Activated CD4-positive, alpha-beta T cell treated with anti-CD3 and anti-CD28 coated beads for 36 hours (primary cell): ENCODE measurements at regions not wholly inside any gene's neighbourhood (a gene's known extent, or its start where the extent isn't known, plus 50 kb on each side); places are given as distances from the start of the nearest gene placed in this dataset.

Experiments
- ATAC-seq: fragments of 200-7000 bp; cut with Tn5 transposase; one replicate; pipeline ENCODE4 v1.10.0; 2021; ENCODE audit warnings: mild to moderate bottlenecking, moderate library complexity
- CTCF ChIA-PET: fragments of 350-600 bp; sonication (Branson Sonifier 250); formaldehyde crosslinking; loops from one replicate; lab custom pipeline; 2021; ENCODE audit warnings: antibody characterized with exemption; lab: Charles Lee
- POLR2A ChIA-PET: fragments of 350-600 bp; sonication (Branson Sonifier 250); formaldehyde crosslinking; loops from one replicate; lab custom pipeline; 2021; ENCODE audit warnings: antibody characterized with exemption, inconsistent platforms; lab: Charles Lee
- DNase-seq: peaks from one replicate; pipeline ENCODE4 v3.0.0-alpha.2; 2020
- H3K27ac Mint-ChIP-seq: one replicate; pipeline ENCODE4 v1.8.0; 2021; ENCODE audit warnings: mixed read lengths
- H3K27me3 Mint-ChIP-seq: one replicate; pipeline ENCODE4 v1.8.0; 2021; ENCODE audit warnings: mixed read lengths
- H3K36me3 Mint-ChIP-seq: one replicate; pipeline ENCODE4 v1.8.0; 2021; ENCODE audit warnings: low read depth, mixed read lengths
- H3K4me1 Mint-ChIP-seq: one replicate; pipeline ENCODE4 v1.8.0; 2021; ENCODE audit warnings: mixed read lengths
- H3K4me3 Mint-ChIP-seq: one replicate; pipeline ENCODE4 v1.8.0; 2021; ENCODE audit warnings: mild to moderate bottlenecking, moderate library complexity, mixed read lengths
- H3K9me3 Mint-ChIP-seq: one replicate; pipeline ENCODE4 v1.8.0; 2021; ENCODE audit warnings: low read depth, mixed read lengths
- intact Hi-C, 2 experiments: fragments of 100-400 bp; cut with DNase I in 1 of 2; cut with micrococcal nuclease in 1 of 2; formaldehyde crosslinking; loops; one replicate each; pipeline versions ENCODE4 v1.14.2 to v1.15.1; 2022 to 2024; cut with DNase I, micrococcal nuclease

DNA sequence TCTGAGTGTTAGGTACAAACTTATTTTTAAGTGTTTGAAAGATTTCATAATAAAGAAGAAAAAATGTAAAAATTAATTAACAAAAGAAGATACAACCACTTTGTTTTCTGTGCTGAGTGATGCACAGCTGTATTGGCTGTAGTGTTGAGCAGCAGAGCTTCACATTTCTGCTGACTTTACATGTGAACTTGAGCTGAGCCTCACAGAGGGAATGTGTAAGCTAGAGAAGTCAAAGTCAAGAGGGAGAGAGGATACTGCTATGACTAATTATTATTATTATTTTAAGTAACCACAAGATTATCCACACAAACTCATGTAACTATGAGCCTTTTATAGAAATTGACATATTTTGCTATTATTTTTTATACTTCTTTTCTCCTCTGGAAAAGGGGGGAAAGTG is 159.1 kb upstream of the ZSWIM2 start:
- Mint-ChIP-seq H3K9me3 (no peaks in the 10 kb centered on the region), H3K4me3 (no peak overlapping the region), H3K4me1 (no peaks in the 10 kb centered on the region), H3K27me3 (no peaks in the 10 kb centered on the region), H3K36me3 (no peaks in the 10 kb centered on the region), H3K27ac (no peak overlapping the region)
- CTCF ChIA-PET: no interaction called here
- intact Hi-C loops: no loop called here
- no peak for DNase-seq
- ATAC-seq: no peak
- POLR2A ChIA-PET: no interaction called here

DNA sequence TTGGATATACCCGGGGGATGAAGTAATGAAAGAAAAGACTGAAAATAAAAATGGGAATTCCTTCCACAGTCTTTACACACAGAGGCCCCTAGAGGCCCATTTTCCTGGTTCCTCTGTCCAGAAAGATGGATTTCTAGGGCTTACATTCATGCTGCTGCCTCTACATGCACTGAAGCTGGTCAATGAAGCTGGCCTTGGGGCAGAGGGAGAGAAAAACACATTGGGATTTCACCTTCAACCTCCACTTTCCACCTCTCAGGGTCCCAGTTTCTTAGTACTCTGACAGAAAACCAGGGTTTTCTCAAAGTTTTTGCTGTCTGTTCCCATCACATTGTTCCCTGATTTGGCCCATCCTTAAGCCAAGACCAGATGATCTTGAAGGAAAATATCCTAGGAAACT is 154.6 kb upstream of the ZSWIM2 start:
- no peaks in the 10 kb centered on the region for H3K9me3 Mint-ChIP-seq
- ChIA-PET CTCF (no interaction called here), POLR2A (interaction anchor here (0.6 kb wide), 1 partner anchor 130 kb away, joined by 6 read pairs; no protein-coding TSS in a partner anchor)
- H3K27ac Mint-ChIP-seq: no peak overlapping the region
- peaks cover 1% of the 10 kb centered on the region for H3K27me3 Mint-ChIP-seq
- no peaks in the 10 kb centered on the region for H3K4me1 Mint-ChIP-seq
- no peaks in the 10 kb centered on the region for H3K36me3 Mint-ChIP-seq
- intact Hi-C loops: no loop called here
- H3K4me3 Mint-ChIP-seq: peak overlapping the region; percentile 20
- ATAC-seq (no peak), DNase-seq (no peak)

DNA sequence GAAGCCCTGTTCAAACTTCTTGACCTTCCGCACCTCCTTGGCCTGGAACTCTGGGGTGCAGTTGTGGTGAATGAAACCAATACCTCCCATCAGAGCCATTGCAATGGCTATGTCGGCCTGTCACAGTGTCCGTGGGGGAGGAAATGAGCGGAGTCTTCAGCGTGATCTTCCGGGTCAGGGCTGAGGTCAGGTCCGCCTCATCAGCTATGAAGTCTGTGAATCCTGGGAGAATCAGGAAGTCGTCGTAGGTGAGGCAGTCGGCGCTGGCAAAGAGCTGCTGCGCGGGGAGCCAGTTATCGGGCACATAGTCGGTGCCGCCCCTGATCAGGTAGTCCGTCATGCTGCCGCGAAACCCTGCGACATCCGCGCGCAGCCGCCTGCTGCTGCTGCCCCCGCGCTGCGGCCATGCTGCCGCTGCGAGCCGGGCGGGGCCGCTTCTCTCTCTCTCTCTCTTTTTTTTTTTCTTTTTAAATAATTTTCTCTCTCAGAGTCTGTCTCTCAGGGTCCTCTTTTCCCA is 154.1 kb upstream of the ZSWIM2 start:
- no peaks in the 10 kb centered on the region for H3K9me3 Mint-ChIP-seq
- POLR2A ChIA-PET: interaction anchor here (0.6 kb wide), 1 partner anchor 130 kb away, joined by 6 read pairs; no protein-coding TSS in a partner anchor
- intact Hi-C loops: no loop called here
- H3K27ac Mint-ChIP-seq: no peak overlapping the region
- ATAC-seq (peak; percentile 42), DNase-seq (peak; percentile 35)
- CTCF ChIA-PET: no interaction called here
- no peaks in the 10 kb centered on the region for H3K36me3 Mint-ChIP-seq
- H3K27me3 Mint-ChIP-seq: peaks cover 1% of the 10 kb centered on the region
- H3K4me3 Mint-ChIP-seq: peak overlapping the region; percentile 20
- H3K4me1 Mint-ChIP-seq: no peaks in the 10 kb centered on the region

DNA sequence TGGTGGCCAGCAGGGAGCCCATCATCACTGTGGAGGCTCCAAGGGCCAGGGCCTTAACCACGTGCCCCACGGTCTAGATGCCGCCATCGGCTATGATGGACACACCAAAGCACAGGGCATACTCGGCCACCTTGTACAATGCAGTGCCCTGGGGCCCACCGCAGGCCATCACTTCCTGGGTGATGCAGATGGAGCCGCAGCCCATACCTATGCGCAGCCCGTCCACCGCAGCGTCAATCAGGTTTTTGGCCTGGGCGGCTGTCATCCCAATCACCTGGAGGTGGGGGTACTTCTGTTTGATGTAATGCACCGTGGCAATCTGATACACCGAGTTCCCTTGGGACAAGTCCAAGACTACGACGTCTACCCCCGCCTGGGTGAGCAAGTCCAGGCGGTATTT is 153.3 kb upstream of the ZSWIM2 start:
- intact Hi-C loops: no loop called here
- Mint-ChIP-seq H3K27ac (no peak overlapping the region), H3K27me3 (peaks cover 1% of the 10 kb centered on the region), H3K4me1 (no peaks in the 10 kb centered on the region), H3K36me3 (no peaks in the 10 kb centered on the region), H3K9me3 (no peaks in the 10 kb centered on the region), H3K4me3 (no peak overlapping the region)
- no peak for DNase-seq
- ATAC-seq: no peak
- POLR2A ChIA-PET: no interaction called here
- CTCF ChIA-PET: no interaction called here

DNA sequence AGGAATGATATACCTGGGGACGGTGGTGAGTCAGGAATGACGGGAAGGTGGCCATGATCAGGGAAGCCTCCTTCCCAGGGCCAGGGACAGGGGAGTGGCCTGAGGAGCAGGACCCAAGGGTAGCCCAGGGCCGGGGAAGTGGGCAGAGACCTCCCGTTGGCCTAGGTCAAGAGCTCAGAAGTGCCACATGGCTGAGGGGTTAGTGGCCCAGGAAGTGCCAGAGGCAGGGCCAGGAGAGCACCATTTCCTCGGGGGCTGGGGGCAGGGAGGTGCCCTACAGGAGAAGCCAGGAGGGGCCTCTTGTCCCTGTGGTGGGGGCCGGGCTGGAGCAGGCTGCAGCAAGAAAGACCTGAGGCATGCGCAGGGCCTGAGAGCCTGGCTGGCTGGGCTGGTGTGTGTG is 152.3 kb upstream of the ZSWIM2 start:
- CTCF ChIA-PET: no interaction called here
- H3K9me3 Mint-ChIP-seq: no peaks in the 10 kb centered on the region
- peaks cover 1% of the 10 kb centered on the region for H3K27me3 Mint-ChIP-seq
- POLR2A ChIA-PET: no interaction called here
- DNase-seq: no peak
- no peak overlapping the region for H3K4me3 Mint-ChIP-seq
- intact Hi-C loops: no loop called here
- H3K27ac Mint-ChIP-seq: no peak overlapping the region
- ATAC-seq: no peak
- H3K4me1 Mint-ChIP-seq: no peaks in the 10 kb centered on the region
- no peaks in the 10 kb centered on the region for H3K36me3 Mint-ChIP-seq

DNA sequence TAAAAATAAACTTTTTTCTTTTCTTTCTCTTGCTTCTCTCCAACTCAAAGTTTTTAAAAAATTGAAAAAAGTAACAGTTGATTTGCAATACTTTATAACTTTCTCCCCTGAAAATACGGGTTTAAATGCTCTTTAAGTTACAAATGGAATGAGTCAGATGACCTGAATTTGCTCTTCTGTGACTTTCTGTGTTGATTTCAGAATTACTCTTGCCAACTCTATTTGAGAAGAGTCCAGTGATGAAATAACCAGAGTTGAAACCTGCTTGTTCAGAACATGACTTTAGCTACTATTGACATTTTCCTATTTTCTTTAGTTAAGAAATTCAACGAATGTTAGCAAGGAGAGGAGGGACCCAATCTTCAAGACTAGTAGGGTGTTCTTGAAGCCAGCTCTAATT is 146.1 kb upstream of the ZSWIM2 start:
- Mint-ChIP-seq H3K9me3 (no peaks in the 10 kb centered on the region), H3K27ac (no peak overlapping the region), H3K27me3 (peaks cover 3% of the 10 kb centered on the region), H3K4me3 (no peak overlapping the region), H3K36me3 (no peaks in the 10 kb centered on the region), H3K4me1 (no peaks in the 10 kb centered on the region)
- ATAC-seq (no peak), DNase-seq (no peak)
- ChIA-PET CTCF (interaction anchor here (1.0 kb wide), 1 partner anchor 13 kb away, joined by 3 read pairs; no protein-coding TSS in a partner anchor), POLR2A (no interaction called here)
- intact Hi-C loops: no loop called here

DNA sequence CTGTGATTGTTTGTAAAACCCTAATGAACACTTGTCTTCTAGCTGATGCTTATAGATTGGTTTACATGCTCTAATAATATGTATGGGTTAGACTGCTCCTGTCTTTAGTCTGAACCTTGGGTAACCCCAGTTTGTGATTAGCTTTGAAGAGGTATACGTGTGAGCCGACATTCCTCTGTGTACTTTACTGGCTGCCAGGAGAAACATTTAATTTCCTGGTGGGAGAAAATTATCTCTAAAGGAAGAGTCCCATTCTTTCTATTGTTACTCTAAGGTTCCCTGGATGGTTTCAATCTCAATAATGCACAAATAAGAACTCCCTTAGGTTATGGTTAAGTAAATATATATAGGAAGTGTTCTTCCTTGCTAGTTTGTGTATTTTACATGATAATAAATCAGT is 143.6 kb upstream of the ZSWIM2 start:
- Mint-ChIP-seq H3K9me3 (peaks cover 6% of the 10 kb centered on the region), H3K36me3 (no peaks in the 10 kb centered on the region), H3K4me3 (no peak overlapping the region), H3K4me1 (no peaks in the 10 kb centered on the region), H3K27ac (no peak overlapping the region), H3K27me3 (peaks cover 3% of the 10 kb centered on the region)
- ChIA-PET POLR2A (no interaction called here), CTCF (no interaction called here)
- DNase-seq (no peak), ATAC-seq (no peak)
- intact Hi-C loops: no loop called here

DNA sequence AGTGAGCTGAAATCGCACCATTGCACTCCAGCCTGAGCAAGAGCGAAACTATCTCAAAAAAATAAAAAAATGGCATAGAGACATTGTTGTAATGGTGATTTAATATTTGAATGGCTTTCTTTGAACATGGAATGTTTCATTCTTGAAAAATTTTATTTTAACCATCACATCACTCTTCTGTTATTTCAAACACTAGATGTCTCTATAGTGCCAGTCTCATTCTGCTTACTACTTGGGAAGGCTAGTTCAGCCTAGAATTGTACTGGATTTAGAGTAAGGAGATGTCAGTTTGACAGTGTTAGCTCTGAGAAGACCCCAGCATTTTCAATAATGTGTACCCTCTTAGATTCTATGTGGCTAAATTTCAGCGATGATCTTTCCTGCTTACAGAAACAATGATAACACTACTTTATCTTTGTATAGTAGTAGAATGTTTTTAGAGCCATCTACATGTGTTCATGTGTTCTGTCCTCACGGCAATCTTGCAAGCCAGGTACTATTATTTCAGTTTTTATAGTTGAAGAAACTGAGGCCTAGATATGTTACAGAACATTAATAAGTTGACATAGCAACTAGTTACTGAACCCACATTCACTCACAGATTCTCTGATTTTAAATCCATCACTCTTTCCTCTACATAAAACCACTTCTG is 142.9 kb upstream of the ZSWIM2 start:
- Mint-ChIP-seq H3K27ac (no peak overlapping the region), H3K9me3 (peaks cover 8% of the 10 kb centered on the region), H3K27me3 (peaks cover 3% of the 10 kb centered on the region), H3K36me3 (no peaks in the 10 kb centered on the region), H3K4me1 (no peaks in the 10 kb centered on the region), H3K4me3 (no peak overlapping the region)
- DNase-seq (no peak), ATAC-seq (no peak)
- ChIA-PET POLR2A (no interaction called here), CTCF (no interaction called here)
- intact Hi-C loops: no loop called here

DNA sequence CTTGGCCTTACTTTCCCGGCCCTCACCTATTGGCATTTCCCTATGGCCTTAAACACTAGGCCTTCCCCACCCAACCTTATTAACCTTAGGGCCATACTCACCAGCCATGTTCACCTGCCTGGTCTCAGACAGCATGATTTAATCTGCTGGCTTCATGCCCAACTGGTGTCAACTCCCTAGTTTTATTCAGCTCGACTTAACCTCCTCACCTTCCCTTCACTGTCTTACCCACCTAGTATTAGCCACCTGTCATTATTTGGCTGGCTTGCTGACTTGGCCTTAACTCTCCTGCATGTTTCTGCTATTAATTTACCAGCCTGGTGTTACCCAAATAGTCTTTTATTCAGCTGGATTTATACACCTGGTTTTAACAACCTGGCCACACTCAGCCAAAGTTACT is 136.0 kb upstream of the ZSWIM2 start:
- H3K36me3 Mint-ChIP-seq: no peaks in the 10 kb centered on the region
- H3K9me3 Mint-ChIP-seq: peaks cover 8% of the 10 kb centered on the region
- H3K4me3 Mint-ChIP-seq: no peak overlapping the region
- ChIA-PET CTCF (no interaction called here), POLR2A (no interaction called here)
- intact Hi-C loops: no loop called here
- DNase-seq: no peak
- no peak overlapping the region for H3K27ac Mint-ChIP-seq
- ATAC-seq: no peak
- no peaks in the 10 kb centered on the region for H3K27me3 Mint-ChIP-seq
- no peaks in the 10 kb centered on the region for H3K4me1 Mint-ChIP-seq

DNA sequence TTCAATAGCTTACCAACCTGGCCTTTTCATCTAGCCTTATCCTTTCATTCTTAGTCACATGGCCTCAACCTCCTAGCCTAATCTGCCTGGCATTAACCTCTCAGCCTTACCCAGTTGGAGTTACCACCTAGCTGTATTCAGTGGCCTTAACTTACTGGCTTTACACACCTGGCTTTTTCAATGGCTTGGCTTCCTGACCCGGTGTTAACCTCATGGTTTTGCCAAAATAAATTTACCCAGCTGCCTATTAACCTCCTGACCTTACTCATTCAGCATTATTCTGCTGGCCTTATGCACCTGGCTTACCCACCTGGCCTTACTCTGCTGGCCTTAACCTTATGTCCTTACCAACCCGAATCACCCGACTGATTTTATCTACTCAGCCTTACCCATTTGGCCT is 135.5 kb upstream of the ZSWIM2 start:
- Mint-ChIP-seq H3K27me3 (no peaks in the 10 kb centered on the region), H3K4me1 (no peaks in the 10 kb centered on the region), H3K36me3 (no peaks in the 10 kb centered on the region), H3K4me3 (no peak overlapping the region), H3K27ac (no peak overlapping the region), H3K9me3 (peaks cover 5% of the 10 kb centered on the region)
- CTCF ChIA-PET: no interaction called here
- DNase-seq (no peak), ATAC-seq (no peak)
- POLR2A ChIA-PET: no interaction called here
- intact Hi-C loops: no loop called here

DNA sequence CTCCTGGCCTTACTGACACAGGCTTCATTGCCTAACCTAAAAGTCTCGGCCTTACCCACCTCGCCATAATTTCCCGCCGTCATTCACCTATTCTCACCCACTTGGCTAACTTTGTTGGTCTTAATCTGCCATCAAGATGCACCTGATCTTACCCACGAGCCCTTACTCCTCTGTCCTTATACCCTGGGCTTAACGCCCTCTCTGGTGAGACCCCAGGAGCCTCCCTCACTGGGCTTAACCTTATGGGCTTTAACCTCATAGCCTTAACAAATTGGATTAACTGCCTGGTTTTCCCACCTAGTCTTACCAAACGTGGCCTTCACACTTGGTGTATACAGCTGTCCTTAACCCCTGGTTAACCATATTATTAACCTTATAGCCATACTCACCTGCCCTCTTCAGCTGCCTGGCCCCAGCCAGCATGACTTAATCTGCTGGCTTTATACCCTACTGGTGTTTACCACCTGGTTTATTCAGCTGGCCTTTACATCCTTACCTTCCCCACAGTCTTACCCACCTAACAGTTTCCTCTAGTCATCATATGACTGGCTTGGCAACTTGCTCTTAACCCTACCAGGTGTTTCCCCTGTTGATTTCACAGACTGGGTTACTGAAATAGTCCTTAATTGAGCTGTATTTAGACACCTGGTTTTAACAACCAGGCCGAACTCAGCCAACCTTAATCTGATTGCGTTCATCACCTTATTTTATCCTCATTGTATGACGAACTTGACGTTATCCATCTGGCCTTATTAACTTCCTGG is 132.0 kb upstream of the ZSWIM2 start:
- no peak overlapping the region for H3K27ac Mint-ChIP-seq
- H3K4me3 Mint-ChIP-seq: no peak overlapping the region
- intact Hi-C loops: no loop called here

DNA sequence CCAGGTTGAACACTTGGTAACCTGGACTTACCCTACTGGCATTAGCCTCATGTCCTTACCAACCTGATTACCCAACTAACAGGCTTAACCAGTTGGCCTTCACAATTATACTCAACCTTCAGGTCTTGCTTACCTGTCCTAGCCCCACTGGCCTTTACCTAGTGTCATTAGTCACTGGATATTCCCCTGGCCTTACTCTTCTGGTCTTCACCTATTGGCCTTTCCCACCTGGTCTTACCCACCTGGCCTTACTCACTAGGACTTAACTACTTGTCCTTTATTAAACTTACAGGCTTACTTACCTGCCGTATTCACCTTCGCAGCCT is 131.1 kb upstream of the ZSWIM2 start:
- H3K36me3 Mint-ChIP-seq: no peaks in the 10 kb centered on the region
- no peak overlapping the region for H3K4me3 Mint-ChIP-seq
- intact Hi-C loops: no loop called here
- no peaks in the 10 kb centered on the region for H3K4me1 Mint-ChIP-seq
- CTCF ChIA-PET: no interaction called here
- H3K9me3 Mint-ChIP-seq: no peaks in the 10 kb centered on the region
- ATAC-seq (no peak), DNase-seq (no peak)
- no peak overlapping the region for H3K27ac Mint-ChIP-seq
- POLR2A ChIA-PET: no interaction called here
- H3K27me3 Mint-ChIP-seq: no peaks in the 10 kb centered on the region

More for the DNA sequence above, 132.0 kb upstream of the ZSWIM2 start:
- H3K27me3 Mint-ChIP-seq: no peaks in the 10 kb centered on the region
- ChIA-PET POLR2A (no interaction called here), CTCF (no interaction called here)
- H3K9me3 Mint-ChIP-seq: no peaks in the 10 kb centered on the region
- no peak for ATAC-seq
- H3K4me1 Mint-ChIP-seq: no peaks in the 10 kb centered on the region
- DNase-seq: no peak
- no peaks in the 10 kb centered on the region for H3K36me3 Mint-ChIP-seq
